Embryonic facial prominence (tissue), 1 donor: ENCODE measurements at regions not wholly inside any gene's neighbourhood (a gene's known extent, or its start where the extent isn't known, plus 50 kb on each side); places are given as distances from the start of the nearest gene placed in this dataset.

Experiments used
- DNase-seq: peaks from one replicate; pipeline ENCODE4 v3.0.0-alpha.2; 2016; ENCODE audit errors: extremely low spot score

DNA sequence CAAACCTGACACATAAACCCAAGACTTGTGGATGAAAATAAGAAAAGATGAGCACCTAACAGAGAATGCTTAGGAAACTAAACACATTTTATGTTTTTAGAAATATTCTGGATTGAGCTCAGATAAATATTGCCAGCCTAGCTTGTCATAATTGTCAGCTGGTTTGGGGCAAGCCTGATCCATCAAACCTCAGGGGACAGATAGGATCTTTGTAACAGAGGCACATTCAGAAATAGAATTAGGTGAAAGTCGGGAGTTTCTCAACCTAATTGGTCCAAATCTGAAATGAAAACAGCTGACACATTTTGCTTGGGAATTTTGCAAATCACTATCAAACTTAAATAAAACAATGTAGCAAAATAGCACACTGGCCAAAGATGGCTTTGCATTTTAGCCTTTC lies 503.7 kb downstream of the ANXA1 start:
- DNase-seq: no peak

DNA sequence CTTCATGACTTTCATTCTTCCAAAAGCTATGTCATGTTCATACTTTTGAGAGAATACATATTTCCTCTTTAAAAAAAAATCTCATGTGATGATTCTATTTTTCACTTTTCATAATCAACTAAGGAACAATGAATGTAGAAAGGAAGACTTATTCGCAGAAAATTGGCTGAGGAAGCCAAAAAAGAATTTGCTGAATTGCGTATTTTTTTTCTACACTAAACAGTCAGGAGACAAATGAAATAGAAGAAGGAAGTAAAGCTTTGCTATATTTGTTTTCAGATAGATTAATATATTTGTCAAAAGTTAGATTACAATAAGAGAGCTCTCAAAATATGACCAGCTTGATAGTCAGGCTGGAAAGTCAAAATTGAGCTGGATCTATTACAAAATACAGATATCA lies 504.2 kb downstream of the ANXA1 start:
- no peak for DNase-seq

DNA sequence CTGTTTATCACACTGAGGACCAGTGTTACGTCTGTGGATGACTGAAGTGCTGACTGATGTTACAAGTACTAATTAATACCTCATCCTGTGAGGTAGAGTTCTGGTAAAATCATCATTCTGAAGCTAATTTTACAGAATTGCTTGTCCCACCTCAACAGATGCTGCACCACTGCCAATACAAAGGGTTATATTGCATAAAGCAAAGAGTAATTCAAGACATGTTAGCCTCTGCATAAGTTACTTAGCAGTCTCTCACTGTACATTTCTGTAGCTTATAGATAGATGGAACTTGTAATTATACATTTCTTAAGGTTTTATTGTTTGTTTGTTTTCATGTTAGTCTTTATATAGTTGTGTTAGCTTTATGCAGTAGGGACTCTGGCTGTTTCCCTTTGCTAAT lies 513.6 kb downstream of the ANXA1 start:
- no peak for DNase-seq

DNA sequence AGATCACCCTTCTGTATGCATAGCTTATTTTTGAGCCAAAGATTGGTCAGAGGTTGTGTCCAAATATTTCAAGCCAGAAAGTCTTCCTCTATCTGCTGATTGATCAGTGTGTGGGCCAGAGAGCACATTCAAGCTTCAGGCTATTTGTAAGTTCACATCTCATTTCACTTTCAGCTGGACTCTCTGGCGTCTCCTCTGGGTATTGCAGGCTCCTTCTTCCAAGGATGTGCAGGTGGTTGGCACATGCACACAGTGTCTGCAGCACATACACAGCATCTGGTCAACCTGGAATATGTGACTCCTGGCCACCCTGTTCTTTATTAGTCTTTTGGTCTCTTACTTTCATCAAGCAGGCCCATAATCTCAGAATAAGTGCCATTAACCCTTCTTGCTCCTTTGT lies 516.1 kb downstream of the ANXA1 start:
- no peak for DNase-seq

DNA sequence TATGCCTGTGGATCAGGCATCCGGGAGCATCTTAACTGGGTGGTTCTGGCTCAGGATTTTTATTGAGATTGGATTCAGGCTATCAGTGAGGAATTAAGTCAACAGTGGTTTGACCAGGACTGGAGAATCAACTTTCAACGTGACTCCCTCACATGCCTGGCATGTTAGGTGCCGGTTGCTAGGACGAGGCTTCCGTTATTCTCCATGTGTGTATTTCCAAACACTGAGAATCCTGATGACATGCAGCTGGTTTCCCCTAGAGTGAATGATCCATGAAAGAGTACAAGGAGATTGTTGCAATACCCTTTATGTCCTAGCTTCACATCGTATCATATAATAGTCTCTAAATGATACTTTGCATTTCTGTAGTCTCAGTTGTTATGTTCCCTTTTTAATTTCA lies 529.2 kb downstream of the ANXA1 start:
- DNase-seq: no peak

DNA sequence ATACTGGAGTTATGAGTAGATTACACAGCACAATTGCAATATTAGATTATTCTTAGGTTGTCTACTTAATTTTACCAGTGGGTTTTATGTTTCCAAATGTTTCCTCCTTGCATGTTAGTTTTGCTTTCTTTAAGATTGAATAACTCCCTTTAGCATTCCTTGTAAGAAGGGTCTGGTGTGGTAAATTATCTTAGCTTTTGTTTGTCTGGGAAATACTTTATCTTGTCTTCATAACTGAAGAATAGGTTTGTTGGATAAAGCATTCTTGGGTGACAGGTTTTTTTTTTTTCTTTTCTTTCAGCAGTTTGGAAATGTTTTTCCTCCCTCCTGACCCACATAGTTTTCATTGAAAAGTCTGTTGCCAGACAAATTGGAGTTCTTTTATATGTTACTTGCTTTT lies 531.1 kb downstream of the ANXA1 start:
- DNase-seq: no peak

DNA sequence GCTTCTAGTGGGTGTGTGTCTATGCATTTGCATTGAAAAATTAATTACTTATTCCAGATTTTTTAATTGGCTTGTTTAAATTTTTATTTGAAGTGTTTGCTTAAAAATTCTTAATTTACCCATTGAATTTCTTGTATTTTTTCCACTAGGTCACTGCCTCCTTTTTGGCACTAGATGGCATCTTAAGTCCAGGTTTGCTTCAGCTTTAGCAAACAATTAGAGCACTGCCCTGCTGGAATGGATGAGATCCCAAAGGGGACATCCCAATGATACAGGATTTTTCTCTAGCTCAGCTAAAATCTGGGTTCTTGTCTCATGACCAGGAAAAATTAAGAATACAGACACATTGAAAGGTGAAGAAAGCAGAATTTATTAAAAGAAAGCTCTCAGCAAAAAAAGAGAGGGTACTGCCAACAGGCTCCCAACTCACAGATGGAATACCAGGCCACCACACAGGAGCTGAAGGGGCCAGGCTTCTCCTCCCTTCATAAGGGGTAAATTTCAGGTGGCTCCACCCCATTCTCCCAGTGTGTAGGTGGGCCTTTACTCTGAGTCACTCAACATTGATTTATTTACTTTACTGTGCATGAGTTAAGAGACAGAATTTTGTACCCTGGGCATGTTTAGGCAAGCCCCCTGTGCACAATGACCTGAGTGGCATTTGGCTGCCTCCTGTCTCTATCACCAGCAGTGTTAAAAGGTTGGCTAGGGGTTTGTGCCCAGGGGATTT lies 532.4 kb downstream of the ANXA1 start:
- no peak for DNase-seq

DNA sequence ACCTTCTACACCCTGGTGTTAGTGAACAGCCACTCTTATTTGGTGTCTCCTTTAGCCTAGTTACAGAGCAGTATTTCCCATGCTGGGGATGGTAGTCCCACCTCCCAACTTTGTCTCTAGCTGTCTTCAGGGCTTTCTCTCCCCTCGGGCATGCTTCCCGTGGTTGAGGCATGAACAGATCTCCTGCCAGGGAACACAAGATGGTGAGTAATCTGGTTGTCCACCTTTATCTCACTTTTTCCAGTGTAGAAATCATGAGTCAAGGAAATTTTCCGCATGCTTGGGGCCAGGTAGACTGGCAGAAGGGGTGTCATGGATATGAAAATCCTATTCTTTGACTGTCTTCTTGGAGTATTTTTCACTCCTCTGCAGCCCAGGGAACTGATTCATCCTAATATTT lies 532.9 kb downstream of the ANXA1 start:
- no peak for DNase-seq

DNA sequence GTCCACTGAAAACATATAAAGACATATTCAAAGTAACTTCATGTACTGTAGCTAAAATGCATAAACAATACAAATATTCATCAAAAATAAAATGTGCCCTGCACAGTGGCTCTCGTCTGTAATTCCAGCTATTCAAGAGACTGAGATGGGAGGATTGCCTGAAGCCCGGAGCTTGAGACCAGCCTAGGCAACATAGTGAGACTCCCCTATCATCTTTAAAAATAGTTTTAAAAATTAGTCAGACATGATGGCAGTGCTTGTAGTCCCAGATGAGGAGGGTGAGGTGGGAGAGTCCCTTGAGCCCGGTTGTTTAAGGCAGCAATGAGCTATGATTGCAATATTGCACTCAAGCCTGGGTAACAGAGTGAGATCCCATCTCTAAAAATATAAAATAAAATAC lies 534.1 kb downstream of the ANXA1 start:
- DNase-seq: no peak

DNA sequence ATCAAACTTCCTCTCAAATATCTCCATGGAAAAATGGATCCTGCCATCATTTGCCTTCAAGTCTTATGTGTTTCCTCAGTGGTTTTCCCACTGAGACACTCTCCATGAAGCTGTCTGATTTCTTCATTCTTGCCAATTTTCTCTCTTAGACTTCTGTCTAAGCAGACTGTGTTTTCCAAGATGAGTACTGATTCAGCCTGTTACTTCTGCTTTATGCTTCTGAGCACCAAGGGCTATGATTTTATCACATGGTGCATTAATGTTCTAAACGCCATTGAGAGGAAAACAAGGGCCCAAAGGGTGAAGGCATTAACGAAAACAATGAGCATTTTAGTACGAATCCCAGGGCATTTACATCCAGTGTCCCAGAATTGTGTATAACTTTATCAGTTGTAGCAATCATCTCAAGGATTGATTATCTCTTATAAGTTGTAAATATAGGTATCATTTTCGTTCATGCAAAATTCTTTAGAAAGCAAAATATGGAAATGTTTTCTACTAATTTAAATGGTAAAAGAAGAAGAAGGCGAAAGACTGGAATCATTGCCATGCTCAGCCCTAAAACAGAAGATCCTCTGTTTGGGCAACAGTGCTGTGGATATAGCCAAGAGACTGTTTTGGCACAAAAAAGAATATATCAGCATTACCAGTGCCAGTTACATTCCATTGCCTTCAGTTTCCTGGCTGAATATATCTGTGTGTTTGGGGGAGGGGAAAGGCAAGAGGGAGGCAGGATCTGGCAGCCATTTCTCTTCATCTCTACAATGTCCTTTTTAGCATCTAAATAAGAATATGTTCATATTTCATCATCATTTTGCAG lies 537.6 kb downstream of the ANXA1 start:
- no peak for DNase-seq

DNA sequence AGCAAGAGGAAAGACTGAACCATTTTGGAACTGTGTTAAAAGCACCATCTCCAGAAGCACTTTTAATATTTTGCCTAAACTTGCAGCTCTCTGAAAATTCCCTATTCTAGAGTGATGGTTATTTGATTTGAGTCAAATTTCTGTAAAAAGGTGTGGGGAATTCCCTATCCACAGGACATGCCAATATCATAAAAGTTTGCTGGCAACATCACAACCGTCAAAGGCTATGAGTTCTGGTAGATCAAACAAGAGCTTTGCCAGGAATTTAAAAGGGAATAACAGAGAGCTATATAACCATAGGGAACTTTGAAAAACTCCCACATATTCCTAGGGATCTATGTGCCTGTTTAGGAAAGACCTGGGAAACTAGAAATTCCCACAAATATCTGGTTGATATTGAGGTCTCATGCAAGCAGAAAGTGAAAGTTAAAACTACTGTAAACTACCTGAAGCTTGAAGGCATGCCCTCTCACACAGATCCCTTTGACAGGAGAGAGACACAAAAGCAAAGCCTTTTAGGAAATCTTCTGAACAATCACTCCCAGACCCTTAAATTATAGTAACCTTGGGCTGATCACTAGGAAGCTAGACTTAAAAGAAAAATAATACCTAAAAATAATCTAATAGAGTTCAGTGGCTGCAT lies 549.9 kb downstream of the ANXA1 start:
- DNase-seq: no peak

DNA sequence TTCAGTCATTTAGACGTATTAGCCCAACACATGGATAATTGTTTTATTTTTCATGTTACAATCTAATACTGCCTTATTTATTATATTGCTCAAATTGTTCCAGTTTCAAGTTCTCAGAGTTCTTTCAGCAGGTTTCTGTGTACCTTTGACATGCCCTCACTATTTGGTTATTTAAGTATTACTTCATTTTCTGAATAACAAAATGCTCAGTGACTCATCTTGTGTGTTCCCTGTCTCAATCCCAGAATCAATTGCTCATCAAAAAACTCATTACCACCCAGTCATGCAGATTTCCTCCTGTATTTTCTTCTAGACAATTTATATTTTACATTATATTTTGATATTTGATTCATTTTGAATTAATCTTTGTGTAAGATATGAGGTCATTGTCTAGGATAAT lies 562.6 kb downstream of the ANXA1 start:
- no peak for DNase-seq

DNA sequence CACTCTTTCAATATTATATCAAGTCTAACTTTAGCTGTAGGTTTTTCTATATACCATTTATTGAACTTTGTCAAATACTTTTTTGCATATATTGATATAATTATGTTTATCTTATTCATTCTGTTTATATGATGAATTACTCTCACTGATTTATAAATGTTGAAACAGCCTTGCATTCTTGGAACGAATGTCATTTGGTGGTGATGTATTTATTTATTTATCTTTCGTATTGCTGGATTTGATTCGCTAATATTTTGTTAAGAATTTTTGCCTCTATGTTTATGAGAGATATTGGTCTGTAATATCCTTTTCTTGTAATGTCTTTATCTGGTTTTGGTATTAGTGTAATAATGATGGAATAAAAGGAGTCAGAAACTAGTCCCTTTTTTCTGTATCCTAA lies 563.9 kb downstream of the ANXA1 start:
- DNase-seq: no peak

DNA sequence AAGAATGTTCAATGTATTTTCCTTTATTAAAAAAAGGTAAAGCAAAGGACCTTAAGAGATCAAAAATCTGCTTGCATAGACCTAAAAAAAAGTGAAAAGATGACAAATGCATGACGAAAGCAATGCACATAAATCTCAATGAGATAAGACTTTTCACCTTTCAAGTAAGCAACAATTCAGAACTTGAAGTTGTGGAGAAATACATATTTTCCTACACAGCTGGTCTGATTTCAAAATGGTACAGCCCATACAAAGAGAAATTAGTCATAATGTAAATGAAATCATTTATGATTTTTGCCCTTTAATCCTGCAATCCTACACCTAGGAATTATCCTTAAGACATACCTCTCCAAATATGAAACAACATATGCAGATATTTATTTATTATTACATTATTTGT lies 568.0 kb downstream of the ANXA1 start:
- DNase-seq: no peak

DNA sequence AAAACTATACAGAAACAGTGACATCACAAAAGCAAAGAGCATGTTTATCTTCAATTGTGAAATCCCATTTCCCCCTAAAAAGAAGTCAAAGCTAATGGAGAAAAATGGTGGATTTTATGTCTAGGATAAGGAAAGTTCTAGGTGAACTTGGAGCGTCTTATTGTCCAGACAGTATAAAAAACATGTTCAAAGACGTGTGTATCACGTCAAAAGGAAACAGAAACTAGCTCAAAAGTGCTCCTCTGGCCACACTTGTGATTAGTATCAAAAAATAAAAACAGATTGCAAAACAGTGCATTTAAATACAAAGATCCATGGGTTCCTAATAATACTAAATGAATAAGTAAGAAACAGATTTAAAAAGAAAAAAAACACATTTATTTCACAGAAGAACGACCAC lies 568.9 kb downstream of the ANXA1 start:
- no peak for DNase-seq

DNA sequence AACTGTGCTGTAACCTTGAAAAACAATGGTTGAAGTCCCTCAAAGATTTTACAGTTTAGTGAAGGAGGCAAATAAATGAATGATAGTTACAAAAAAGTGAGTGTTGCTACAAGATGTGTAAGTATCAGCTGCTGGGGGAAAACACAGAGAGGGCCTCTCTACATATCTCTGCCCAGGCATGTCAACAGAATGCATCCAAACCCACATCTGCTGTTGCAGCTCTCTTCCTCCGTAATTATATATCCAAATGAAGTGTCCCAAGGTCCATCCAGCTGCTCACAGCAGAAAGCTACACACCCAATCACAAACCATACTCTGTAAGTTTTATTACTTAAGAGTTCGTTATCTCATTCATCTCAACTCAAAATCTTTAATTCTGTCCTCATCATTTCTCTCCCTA lies 584.6 kb downstream of the ANXA1 start:
- DNase-seq: no peak

DNA sequence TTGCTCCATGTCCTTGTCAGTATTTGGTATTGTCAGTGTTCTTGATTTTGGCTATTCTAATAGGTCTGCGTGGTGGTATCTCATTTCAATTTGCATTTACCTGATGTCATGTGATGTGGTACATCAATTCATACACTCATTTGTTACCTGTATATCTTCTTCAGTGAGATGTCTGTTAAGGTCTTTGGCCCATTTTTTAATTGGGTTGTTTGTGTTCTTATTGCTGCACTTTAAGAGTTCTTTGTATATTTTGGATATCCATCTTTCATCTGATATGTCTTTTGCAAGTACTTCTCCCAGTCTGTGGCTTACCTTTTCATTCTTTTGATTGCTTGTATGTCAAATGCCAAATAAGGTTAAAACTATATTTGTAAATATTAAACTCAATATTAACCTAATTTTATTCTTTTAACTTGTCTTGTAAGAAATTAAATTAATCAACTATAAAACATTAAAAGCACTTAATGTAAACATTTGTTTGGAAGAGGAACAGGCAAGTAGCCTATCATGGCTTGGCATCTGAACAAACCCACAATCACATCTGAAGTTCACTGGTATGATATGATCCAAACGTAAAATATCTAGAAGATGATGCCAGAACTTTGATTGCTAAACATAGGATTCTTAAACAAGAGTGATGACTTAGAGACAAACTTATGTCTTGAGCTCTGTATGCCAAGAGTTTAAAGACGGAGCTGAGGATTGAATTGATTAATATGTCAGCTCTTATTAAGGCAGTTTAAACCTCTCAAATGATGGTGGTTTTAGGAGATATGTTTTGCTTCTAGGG lies 587.3 kb downstream of the ANXA1 start:
- no peak for DNase-seq

DNA sequence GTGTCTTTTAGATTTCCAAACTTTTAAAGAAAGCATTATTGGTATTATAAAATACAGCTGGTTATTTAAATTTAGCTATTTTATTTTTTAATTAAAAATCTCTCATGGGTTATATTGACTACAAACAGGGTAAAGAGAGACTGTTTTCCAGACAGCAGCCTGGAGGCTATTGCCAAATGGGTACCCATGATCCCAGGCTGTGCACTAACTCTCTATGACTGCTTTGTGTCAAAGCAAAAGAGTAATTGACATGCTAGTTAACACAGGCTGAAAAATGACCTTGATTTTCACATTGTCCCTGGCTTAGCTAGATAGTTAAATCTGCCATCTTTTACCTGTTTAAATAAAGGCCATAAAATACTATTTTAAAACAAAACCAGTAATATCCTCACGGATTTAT lies 589.7 kb downstream of the ANXA1 start:
- no peak for DNase-seq

DNA sequence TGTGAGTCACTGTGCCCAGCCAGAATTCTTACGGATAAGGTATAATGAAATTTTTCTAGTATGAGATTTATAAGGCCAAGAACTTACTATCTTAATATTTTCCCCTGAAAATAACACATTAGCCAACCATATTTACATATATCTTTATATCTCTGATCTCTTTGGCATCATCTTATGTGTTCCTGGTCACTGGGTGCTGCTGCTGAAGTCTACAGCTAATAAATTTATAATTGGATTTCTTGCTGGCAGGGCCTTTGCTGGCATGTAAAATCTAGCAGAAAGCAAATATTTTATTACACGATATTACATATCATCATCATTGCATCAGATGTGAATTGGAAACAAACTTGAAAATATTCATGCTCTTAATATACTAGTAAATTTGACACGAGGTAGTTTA lies 590.7 kb downstream of the ANXA1 start:
- no peak for DNase-seq

DNA sequence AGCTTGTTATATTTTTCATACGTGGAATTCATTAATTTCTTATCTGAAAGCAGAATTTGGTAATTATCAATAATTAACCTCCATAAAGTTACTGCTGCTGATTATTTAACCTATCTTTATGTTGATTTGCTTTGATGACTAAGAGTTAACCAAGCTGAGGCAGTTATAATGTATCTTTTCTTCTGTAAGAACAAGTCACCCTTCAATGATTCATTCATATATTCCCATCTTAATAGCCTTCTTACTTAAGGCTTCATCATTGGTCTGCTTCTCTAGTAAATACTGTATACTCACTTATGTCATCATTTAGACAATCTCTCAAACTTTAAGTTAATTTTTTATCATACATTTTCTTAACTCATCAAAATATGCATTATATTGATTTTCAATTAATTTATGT lies 592.2 kb downstream of the ANXA1 start:
- no peak for DNase-seq

DNA sequence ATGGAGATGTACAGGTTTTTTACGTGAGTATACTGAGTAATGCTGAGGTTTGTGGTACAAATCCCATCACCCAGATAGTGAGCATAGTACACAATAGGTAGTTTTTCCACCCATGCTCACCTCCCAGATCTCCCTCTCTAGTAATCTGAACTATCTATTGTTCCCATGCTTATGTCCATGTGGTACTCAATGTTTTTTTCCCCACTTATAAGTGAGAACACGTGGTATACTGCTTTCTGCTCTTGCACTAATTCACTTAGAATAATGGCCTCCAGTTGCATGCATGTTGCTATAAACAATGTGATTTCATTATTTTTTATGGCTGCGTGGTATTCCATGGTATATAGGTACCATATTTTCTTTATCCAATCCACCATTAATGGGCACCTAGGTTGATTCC lies 593.9 kb downstream of the ANXA1 start:
- no peak for DNase-seq

DNA sequence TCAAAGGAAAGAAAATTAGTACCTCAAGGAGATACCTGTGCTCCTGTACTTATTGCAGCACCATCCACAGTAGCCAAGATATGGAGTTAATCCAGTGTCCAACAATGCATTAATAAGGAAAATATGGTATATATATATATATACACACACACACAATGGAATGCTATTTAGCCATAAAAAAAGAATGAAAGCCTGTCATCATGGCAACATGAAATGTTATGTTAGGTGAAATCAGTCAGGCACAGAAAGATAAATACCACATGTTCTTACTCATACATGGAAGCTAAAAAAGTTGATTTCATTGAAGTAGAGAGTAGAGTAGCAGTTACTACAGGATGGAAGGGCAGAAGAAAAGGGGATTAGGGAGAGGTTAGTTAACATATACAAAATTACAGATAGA lies 601.5 kb downstream of the ANXA1 start:
- no peak for DNase-seq
